ENCODE measurements at regions not wholly inside any gene's neighbourhood (a gene's known extent, or its start where the extent isn't known, plus 50 kb on each side); places are given as distances from the start of the nearest gene placed in this dataset.

- TF ChIP-seq, protein P1, sequence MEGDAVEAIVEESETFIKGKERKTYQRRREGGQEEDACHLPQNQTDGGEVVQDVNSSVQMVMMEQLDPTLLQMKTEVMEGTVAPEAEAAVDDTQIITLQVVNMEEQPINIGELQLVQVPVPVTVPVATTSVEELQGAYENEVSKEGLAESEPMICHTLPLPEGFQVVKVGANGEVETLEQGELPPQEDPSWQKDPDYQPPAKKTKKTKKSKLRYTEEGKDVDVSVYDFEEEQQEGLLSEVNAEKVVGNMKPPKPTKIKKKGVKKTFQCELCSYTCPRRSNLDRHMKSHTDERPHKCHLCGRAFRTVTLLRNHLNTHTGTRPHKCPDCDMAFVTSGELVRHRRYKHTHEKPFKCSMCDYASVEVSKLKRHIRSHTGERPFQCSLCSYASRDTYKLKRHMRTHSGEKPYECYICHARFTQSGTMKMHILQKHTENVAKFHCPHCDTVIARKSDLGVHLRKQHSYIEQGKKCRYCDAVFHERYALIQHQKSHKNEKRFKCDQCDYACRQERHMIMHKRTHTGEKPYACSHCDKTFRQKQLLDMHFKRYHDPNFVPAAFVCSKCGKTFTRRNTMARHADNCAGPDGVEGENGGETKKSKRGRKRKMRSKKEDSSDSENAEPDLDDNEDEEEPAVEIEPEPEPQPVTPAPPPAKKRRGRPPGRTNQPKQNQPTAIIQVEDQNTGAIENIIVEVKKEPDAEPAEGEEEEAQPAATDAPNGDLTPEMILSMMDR (IDR thresholded peaks at IDR 0.05): no peak
- no peak for TF ChIP-seq POLR2A (IDR thresholded peaks at IDR 0.05)
- no peak for TF ChIP-seq POLR2AphosphoS5 (IDR thresholded peaks at IDR 0.05)
- no peak for TF ChIP-seq EP300 (IDR thresholded peaks at IDR 0.05)
Measured at GRCh38 chr16:80323808-80324195, 217.0 kb upstream of the DYNLRB2 start.
